ENCODE measurements at regions not wholly inside any gene's neighbourhood (a gene's known extent, or its start where the extent isn't known, plus 50 kb on each side); places are given as distances from the start of the nearest gene placed in this dataset.
"Not testable (repeated sequence)": the region's sequence is repeated elsewhere in the genome, so short reads cannot be mapped to it uniquely, and the experiment has no call there.

DNA sequence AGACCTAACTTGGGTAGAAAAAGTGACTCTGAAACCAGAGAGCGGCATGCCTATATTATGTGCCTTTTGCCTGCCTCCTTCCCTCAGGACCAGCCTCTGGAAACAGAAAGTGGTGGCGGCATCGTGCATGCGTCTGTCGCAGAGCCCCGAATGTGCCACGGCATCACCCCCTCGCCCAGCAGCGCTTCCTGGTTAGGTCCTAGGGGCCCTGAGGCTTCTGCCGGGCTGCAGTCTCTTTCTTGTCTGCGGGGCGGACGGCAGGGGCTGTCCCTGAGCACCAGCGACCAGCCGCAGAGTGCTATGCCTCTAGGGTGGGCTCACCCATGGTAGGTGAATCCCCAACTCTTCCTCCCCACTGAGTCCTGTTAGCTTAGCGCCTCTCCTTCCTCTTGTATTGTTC, 68.7 kb downstream of the VSIG4 start:
- DNase-seq (ENCODE audit: low spot score): no peak

DNA sequence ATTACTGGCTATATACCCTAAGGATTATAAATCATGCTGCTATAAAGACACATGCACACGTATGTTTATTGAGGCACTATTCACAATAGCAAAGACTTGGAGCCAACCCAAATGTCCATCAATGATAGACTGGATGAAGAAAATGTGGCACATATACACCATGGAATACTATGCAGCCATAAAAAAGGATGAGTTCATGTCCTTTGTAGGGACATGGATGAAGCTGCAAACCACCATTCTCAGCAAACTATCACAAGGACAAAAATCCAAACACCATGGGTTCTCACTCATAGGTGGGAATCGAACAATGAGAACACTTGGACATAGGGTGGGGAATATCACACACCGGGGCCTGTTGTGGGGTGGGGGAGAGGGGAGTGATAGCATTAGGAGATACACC, 72.7 kb downstream of the VSIG4 start:
- DNase-seq (ENCODE audit: low spot score): not testable (repeated sequence)

GRCh38 chrX:65961714-65962113, 78.2 kb downstream of the VSIG4 start:
- DNase-seq (ENCODE audit: low spot score): no peak

DNA sequence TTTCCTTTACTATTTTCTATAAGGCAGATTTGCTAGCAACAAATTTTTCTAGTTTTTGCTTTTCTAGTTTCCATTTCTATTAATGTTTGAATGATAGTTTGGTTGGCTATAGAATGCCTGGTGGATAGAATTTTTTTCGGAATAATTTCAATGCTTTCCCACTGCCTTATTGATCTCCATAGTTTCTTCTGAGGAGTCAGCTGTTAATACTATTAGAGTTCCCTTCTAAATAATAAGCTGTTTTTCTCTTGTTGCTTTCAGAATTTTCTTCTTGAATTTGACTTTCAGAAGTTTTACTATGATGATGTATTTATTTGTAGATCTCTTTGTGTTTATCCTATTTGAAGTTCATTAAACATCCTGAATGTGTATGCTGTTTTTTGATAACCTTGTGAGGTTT, 91.8 kb downstream of the VSIG4 start:
- DNase-seq (ENCODE audit: low spot score): no peak

DNA sequence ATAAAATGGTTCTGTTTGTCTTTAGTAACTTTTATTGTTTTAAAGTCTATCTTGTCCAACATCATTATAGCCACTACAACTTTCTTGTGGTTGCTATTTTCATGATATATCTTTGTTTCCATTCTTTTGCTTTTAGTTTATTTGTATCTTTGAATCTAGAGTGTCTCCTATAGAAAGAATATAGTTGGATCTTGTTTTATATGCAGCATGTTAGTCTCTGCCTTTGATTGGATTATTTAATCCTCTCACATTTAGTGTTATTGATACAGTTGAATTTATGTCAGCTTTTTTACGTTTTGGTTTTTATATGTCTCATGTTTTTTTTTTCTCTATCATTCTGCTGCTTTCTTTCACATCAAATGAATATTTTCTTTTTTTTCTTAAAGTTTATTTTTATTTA, 98.1 kb downstream of the VSIG4 start:
- no peak for DNase-seq (ENCODE audit: low spot score)

- no peak for DNase-seq (ENCODE audit: low spot score)
These were observed 106.7 kb downstream of the VSIG4 start for GRCh38 chrX:65933085-65933589.

DNA sequence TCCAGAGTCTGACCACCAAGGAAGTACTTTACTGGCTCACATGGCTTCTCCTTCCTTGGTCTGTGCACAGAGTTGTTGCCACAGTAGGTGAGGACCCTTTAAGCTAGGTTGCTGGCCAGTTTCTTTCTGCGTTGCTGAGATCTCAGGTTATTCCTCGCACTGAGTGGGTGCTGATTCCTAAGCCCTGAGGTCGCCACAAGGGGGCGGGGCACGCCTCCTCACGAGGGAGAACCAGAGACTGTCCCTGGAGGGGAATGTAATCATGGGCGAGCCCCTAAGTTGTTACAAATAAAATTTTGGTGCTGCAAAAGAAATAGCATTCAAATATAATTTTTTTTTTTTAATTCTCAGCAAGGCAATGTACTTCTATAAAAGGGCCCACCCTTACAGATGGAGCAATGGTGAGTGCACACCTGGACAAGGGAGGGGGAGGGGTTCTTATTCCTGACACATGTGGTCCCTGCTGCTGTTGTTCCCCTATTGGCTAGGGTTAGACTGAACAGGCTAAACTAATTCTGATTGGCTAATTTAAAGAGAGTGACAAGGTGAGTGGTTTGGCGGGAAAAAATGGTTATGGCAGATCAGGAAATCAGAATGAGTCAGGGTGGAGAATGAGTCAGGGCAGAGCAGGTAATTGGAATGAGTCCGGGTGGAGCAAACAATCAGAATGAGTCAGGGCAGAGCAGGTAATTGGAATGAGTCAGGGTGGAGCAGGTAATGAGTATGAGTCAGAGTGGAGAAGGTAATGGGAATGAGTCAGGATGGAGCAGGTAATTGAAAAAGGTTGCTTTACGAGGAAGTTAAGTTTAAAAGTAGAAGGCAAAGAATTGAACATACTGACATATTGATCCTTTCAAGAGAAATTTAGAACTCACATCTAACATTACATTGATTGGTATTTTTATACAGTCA, 107.5 kb downstream of the VSIG4 start:
- DNase-seq (ENCODE audit: low spot score): peak; percentile 20

DNA sequence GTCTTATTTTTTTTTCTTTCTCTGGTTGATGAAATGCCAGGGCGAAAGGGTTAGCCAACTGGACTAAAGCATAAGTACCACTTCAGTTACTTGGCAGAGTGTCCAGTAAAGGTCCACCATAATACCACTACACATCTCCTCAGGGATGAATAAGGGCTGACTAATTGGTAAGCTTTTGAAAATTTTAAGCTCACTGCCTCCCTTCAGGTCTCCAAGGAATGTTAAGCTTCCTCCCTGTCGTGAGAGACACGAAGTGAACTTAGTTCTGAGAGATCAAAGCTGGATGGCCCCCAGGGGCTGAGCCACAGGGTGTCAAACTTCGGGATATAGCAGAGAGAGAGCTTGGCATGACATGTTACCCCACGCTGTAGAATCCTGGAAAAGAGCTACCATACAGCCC, 111.4 kb downstream of the VSIG4 start:
- DNase-seq (ENCODE audit: low spot score): no peak

GRCh38 chrX:65927386-65927785, 112.5 kb downstream of the VSIG4 start:
- DNase-seq (ENCODE audit: low spot score): not testable (repeated sequence)

DNA sequence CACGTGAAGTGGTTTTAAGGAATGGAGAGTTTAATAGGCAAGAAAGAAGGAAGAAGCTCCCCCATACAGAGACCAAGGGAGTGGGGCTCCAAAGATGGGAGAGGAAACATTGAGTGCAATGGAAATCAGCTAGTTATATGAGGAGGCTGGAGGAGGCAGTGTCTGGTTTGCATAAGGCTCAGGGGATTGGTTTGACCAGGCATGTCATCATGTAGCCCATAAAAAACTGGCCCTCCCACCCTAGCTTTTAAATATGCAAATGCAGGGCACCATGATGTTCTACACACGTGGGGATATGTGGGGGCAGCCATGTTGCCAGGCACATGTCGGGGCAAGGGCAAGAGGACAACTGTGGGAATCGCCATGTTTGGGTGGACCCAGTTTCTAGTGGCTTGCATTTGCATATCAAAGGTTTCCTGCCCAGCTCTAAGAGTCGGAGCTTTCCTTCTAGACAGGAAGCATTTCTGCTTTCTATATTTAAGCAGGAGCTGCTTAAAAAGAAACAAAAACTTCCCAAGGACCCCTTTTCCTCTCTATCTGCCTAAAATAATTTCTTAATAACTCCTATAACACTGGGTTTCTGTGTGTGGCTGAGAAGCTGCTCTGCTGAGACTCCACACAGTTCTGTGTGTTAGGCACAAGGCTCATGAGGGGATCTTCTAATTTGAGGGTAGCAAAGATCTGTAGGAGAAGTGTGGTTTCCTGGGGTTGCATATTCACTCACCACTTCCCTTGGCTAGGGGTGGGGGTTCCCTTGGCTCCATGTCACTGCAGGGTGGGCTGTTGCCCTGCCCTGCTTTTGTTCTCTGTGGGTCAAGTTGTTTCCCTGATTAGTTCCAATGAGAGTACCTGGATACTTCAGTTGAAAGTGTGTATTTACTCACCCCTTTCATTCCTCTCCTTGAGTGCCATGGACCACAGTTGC, 113.5 kb downstream of the VSIG4 start:
- DNase-seq (ENCODE audit: low spot score): peak; percentile 65

- DNase-seq (ENCODE audit: low spot score): no peak
These were observed 114.3 kb downstream of the VSIG4 start for GRCh38 chrX:65925592-65925991.

DNA sequence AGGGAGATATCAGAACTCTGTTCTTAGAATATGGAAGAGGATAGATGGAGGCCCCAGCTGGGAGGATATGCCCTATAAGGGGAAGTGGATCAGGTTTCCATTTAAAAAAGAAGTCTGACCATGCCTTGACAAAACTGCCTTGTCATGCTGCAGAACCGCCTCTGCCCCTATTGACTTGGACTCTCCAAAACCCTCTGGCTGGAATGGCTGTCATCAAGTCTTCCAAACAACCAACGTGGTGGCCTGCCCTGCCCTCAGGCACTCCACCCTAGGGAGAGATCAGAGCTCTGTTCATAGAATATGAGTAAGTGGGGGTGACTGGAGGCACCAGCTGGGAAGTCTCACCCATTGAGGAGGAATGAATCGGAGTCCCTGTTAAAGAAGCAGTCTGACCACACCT, 114.9 kb downstream of the VSIG4 start:
- DNase-seq (ENCODE audit: low spot score): no peak

DNA sequence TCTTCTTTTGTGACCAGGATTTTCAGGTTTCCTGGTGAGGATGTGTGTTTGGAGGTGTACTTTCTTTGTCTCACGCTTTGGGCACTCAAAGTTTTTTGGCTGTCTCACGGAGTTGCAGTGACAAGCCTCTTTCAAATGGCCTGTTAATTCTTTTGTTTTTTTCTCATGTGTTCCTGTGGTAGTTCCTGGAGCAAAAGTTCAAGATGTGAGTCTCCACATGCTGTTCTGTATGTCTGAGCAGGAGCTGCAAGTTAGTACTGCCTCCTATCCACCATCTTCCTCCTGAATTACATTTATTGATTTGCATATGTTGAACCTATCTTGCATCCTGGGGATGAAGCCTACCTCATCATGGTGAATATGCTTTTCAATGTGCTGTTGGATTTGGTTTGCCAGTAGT, 118.5 kb downstream of the VSIG4 start:
- DNase-seq (ENCODE audit: low spot score): no peak

- DNase-seq (ENCODE audit: low spot score): no peak
These were observed 119.3 kb downstream of the VSIG4 start for GRCh38 chrX:65920620-65921019.

GRCh38 chrX:65910899-65911298, 129.0 kb downstream of the VSIG4 start:
- no peak for DNase-seq (ENCODE audit: low spot score)

GRCh38 chrX:65903750-65904149, 136.1 kb downstream of the VSIG4 start:
- DNase-seq (ENCODE audit: low spot score): no peak

GRCh38 chrX:65902011-65902410, 137.9 kb downstream of the VSIG4 start:
- no peak for DNase-seq (ENCODE audit: low spot score)

DNA sequence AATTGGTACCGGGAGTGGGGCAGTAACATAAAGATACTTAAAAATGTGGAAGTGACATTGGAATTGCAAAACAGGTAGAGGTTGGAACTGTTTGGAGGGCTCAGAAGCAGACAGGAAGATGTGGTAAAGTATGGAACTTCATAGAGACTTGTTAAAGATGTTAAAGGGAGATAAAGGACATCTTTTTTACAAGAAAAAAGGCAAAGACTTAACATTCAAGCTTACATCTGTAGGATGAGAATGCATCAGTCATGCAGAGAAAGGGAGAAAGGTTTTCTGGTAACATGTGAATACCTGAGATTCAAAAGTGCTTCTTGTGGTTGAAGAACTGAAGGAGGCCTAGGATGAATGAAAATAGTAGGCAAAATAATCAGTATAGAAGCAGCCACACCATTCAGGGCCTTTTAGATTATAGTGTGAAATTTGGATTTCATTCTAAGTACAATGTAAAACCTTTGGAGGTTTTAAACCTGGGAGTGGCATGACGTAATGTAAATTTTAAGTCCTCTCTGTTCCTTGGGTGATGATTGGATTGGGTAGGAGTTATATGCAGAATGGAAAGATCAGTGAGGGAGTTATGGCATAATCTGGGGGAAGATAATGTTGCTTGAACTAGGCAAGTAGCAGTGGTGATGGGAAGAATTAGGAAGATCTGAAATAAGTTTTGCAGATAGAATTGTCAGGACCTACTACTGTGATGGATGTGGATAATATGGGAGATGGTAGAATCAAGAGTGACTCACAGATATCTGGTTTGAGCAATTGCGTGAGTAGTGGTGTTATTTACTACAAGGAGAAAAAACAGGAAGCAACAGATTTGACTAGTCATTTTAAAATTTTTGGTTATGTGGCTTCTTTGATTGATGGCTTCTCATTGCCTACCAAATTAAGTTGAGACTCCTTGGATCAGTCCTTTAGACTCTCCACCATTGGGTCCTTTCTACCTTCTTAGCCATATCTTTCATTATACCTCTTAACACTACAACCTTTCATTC, 138.7 kb downstream of the VSIG4 start:
- DNase-seq (ENCODE audit: low spot score): no peak

DNA sequence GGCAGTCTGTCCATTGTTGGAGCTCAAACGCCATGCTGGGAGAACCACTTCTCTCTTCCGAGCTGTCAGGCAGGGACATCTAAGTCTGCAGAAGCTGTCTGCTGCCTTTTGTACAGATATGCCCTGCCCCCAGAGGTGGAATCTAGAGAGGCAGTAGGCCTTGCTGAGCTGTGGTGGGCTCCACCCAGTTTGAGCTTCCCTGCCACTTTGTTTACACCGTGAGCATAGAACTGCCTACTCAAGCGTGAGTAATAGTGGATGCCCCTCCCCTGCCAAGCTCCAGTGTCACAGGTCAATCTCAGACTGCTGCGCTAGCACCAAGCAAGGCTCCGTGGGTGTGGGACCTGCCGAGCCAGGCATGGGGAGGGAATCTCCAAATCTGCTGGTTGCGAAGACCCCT, 145.7 kb downstream of the VSIG4 start:
- DNase-seq (ENCODE audit: low spot score): no peak

GRCh38 chrX:65891817-65892216, 148.1 kb downstream of the VSIG4 start:
- DNase-seq (ENCODE audit: low spot score): not testable (repeated sequence)

DNA sequence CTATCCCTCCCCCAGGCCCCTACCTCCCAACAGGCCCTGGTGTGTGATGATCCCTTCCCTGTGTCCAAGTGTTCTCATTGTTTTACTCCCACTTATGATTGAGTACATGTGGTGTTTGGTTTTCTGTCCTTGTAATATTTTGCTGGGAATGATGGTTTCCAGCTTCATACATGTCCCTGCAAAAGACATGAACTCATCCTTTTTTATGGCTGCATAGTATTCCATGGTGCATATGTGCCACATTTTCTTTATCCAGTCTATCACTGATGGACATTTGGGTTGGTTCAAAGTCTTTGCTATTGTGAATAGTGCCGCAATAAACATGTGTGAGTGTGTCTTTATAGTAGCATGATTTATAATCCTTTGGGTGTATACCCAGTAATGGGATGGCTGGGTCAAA, 151.7 kb downstream of the VSIG4 start:
- DNase-seq (ENCODE audit: low spot score): not testable (repeated sequence)

Data from CD4-positive, alpha-beta T cell treated with Interleukin-6 at 100 ng/mL for 8 hours (primary cell).